H1 (cell line): ENCODE measurements at regions not wholly inside any gene's neighbourhood (a gene's known extent, or its start where the extent isn't known, plus 50 kb on each side); places are given as distances from the start of the nearest gene placed in this dataset.

ENCODE experiments used
- CTCF ChIA-PET: fragments of 300-600 bp; sonication (Branson Sonifier 250); formaldehyde crosslinking; loops from one replicate; lab custom pipeline; 2021; ENCODE audit not compliant: partially characterized antibody; lab: Charles Lee
- POLR2A ChIA-PET: fragments of 300-600 bp; sonication (Branson Sonifier 250); formaldehyde crosslinking; loops from one replicate; lab custom pipeline; 2021; ENCODE audit warnings: inconsistent platforms; ENCODE audit not compliant: partially characterized antibody; lab: Charles Lee
- DNase-seq, 2 experiments: peaks; one replicate each; pipeline versions ENCODE4 v3.0.0 to v3.0.0-alpha.2; 2010 to 2022; ENCODE audit warnings: low spot score in 2 of 2, low read depth in 1 of 2, mixed read lengths in 1 of 2
- FAIRE-seq: peaks from 2 replicates; lab custom pipeline; 2011; peaks lifted over from hg19 to GRCh38; lab: Jason Lieb, UNC
- H2AFZ ChIP-seq: 2 replicates; pipeline ENCODE4 v1.8.1; 2012; ENCODE audit warnings: low read length, inconsistent platforms
- H2AK5ac ChIP-seq: 2 replicates; pipeline ENCODE4 v1.6.1; 2013; ENCODE audit warnings: low read depth, low read length
- H2BK120ac ChIP-seq: replicated peaks from 2 replicates; pipeline ENCODE3; 2013; ENCODE audit warnings: low read depth, low read length, inconsistent platforms
- H2BK12ac ChIP-seq: 2 replicates; pipeline ENCODE4 v1.6.1; 2013; ENCODE audit warnings: low read depth, low read length
- H2BK15ac ChIP-seq: 2 replicates; pipeline ENCODE4 v1.6.1; 2013; ENCODE audit warnings: low read length
- H2BK20ac ChIP-seq: 2 replicates; pipeline ENCODE4 v1.6.1; 2013; ENCODE audit warnings: low read length
- H2BK5ac ChIP-seq: 2 replicates; pipeline ENCODE4 v1.6.1; 2013; ENCODE audit warnings: low read depth, low read length
- H3K14ac ChIP-seq: 2 replicates; pipeline ENCODE4 v1.6.1; 2013; ENCODE audit warnings: inconsistent platforms; ENCODE audit not compliant: insufficient read length
- H3K18ac ChIP-seq: 2 replicates; pipeline ENCODE4 v1.6.1; 2013; ENCODE audit warnings: low read length; ENCODE audit errors: extremely low read depth
- H3K23ac ChIP-seq: 2 replicates; pipeline ENCODE4 v1.6.1; 2013; ENCODE audit warnings: inconsistent platforms; ENCODE audit not compliant: insufficient read length
- H3K23me2 ChIP-seq: 2 replicates; pipeline ENCODE4 v1.6.1; 2013; ENCODE audit warnings: low read depth, low read length
- H3K27ac ChIP-seq: 2 replicates; pipeline ENCODE4 v1.6.1; 2011; ENCODE audit warnings: low read depth, low read length, inconsistent platforms
- H3K27me3 ChIP-seq, 4 experiments: replicated peaks in 1 of 4; 1 replicate in 1 of 4; 2 replicates in 3 of 4; pipeline versions ENCODE4 v1.6.1 to v1.8.1; 2011 to 2013; ENCODE audit warnings: low read length in 3 of 4, mild to moderate bottlenecking in 3 of 4, inconsistent platforms in 2 of 4, mixed read lengths in 2 of 4, moderate library complexity in 1 of 4; ENCODE audit not compliant: control insufficient read depth in 3 of 4, insufficient read depth in 3 of 4; ENCODE audit errors: extremely low read depth in 1 of 4
- H3K36me3 ChIP-seq, 4 experiments: 2 replicates each; pipeline versions ENCODE4 v1.6.1 to v1.8.1; 2011 to 2013; ENCODE audit warnings: mild to moderate bottlenecking in 4 of 4, low read length in 3 of 4, moderate library complexity in 2 of 4, control low read depth in 1 of 4, inconsistent platforms in 1 of 4; ENCODE audit not compliant: insufficient read depth in 4 of 4, control insufficient read depth in 2 of 4
- H3K4ac ChIP-seq: replicated peaks from 2 replicates; pipeline ENCODE3; 2013; ENCODE audit warnings: low read length, low read depth, mixed read lengths, inconsistent platforms; ENCODE audit not compliant: insufficient read length
- H3K4me1 ChIP-seq, 4 experiments: replicated peaks in 1 of 4; 1 replicate in 1 of 4; 2 replicates in 3 of 4; pipeline versions ENCODE4 v1.6.1 to v1.8.1; 2011 to 2013; ENCODE audit warnings: low read length in 3 of 4, inconsistent platforms in 2 of 4, mixed read lengths in 1 of 4; ENCODE audit not compliant: insufficient read depth in 4 of 4, control insufficient read depth in 3 of 4
- H3K4me2 ChIP-seq, 2 experiments: 2 replicates each; pipeline versions ENCODE4 v1.6.1 to v1.8.1; 2011 to 2013; ENCODE audit warnings: low read depth in 2 of 2, low read length in 2 of 2, control low read depth in 1 of 2, inconsistent platforms in 1 of 2, mild to moderate bottlenecking in 1 of 2; ENCODE audit not compliant: insufficient read depth in 1 of 2
- H3K4me3 ChIP-seq, 4 experiments: fragments of 200-600, 300-600 bp in 1 of 4; sonication (generic), shearing (Covaris generic), sonication (Bioruptor Twin) in 1 of 4; 2 replicates each; pipeline versions ENCODE4 v1.5.1 to v1.8.1; 2011 to 2016; ENCODE audit warnings: low read length in 4 of 4, low read depth in 3 of 4, control low read depth in 2 of 4, inconsistent platforms in 2 of 4, mild to moderate bottlenecking in 2 of 4, mixed read lengths in 1 of 4, moderate library complexity in 1 of 4; ENCODE audit not compliant: insufficient read depth in 2 of 4; ENCODE audit errors: extremely low read depth in 1 of 4
- H3K56ac ChIP-seq: replicated peaks from 2 replicates; pipeline ENCODE3; 2013; ENCODE audit warnings: low read depth, mild to moderate bottlenecking, mixed read lengths, low read length, inconsistent platforms; ENCODE audit not compliant: insufficient read length
- H3K79me1 ChIP-seq: 2 replicates; pipeline ENCODE4 v1.6.1; 2013; ENCODE audit warnings: low read depth, low read length, control low read depth
- H3K79me2 ChIP-seq, 2 experiments: 2 replicates each; pipeline versions ENCODE4 v1.6.1 to v1.8.1; 2012 to 2013; ENCODE audit warnings: low read length in 2 of 2, mild to moderate bottlenecking in 2 of 2, inconsistent platforms in 1 of 2; ENCODE audit not compliant: insufficient read depth in 2 of 2, control insufficient read depth in 1 of 2
- H3K9ac ChIP-seq, 4 experiments: replicated peaks in 1 of 4; 1 replicate in 1 of 4; 2 replicates in 3 of 4; pipeline versions ENCODE4 v1.6.1 to v1.8.1; 2011 to 2013; ENCODE audit warnings: low read depth in 3 of 4, low read length in 3 of 4, control low read depth in 2 of 4, mild to moderate bottlenecking in 2 of 4, moderate library complexity in 2 of 4, inconsistent platforms in 1 of 4; ENCODE audit errors: extremely low read depth in 1 of 4
- H3K9me3 ChIP-seq, 2 experiments: 2 replicates each; pipeline versions ENCODE4 v1.6.1 to v1.8.1; 2012 to 2013; ENCODE audit warnings: mild to moderate bottlenecking in 2 of 2, moderate library complexity in 2 of 2, control low read depth in 1 of 2, inconsistent platforms in 1 of 2, low read depth in 1 of 2, low read length in 1 of 2, mixed read lengths in 1 of 2; ENCODE audit not compliant: insufficient read depth in 2 of 2
- H4K20me1 ChIP-seq, 2 experiments: replicated peaks in 1 of 2; 2 replicates each; pipeline versions ENCODE3 to v1.8.1; 2011 to 2013; ENCODE audit warnings: inconsistent platforms in 2 of 2, low read length in 2 of 2, mild to moderate bottlenecking in 1 of 2; ENCODE audit not compliant: insufficient read depth in 2 of 2, control insufficient read depth in 1 of 2
- H4K5ac ChIP-seq: 2 replicates; pipeline ENCODE4 v1.6.1; 2013; ENCODE audit warnings: low read length, low read depth, mixed read lengths, inconsistent platforms; ENCODE audit not compliant: insufficient read length
- H4K8ac ChIP-seq: 2 replicates; pipeline ENCODE4 v1.8.0; 2013; ENCODE audit warnings: mild to moderate bottlenecking, moderate library complexity, low read length, inconsistent platforms; ENCODE audit not compliant: insufficient read depth; ENCODE audit errors: extremely low read depth
- H4K91ac ChIP-seq: replicated peaks from 2 replicates; pipeline ENCODE3; 2013; ENCODE audit warnings: low read length, mixed read lengths, inconsistent platforms; ENCODE audit not compliant: insufficient read length
- CBX8 ChIP-seq: fragments of 300-800, 300-1000 bp; sonication (generic); IDR thresholded peaks from 2 replicates; pipeline ENCODE4 v1.7.1; 2016; ENCODE audit warnings: low read depth, low read length, borderline replicate concordance
- WGBS, 2 experiments: shearing (Covaris generic) in 1 of 2; methylation state at CpG; one replicate each; pipeline versions ENCODE4 v1.1.6 to v1.1.7; 2013 to 2015; ENCODE audit warnings: low lambda C conversion rate in 2 of 2, mixed read lengths in 2 of 2, inconsistent platforms in 1 of 2, low coverage in 1 of 2, missing lambda C conversion rate in 1 of 2; ENCODE audit not compliant: insufficient replicate concordance in 2 of 2, insufficient coverage in 1 of 2, insufficient read length in 1 of 2; ENCODE audit errors: extremely low coverage in 1 of 2, missing lambda C conversion rate in 1 of 2; 5-methylcytosine and 5-hydroxymethylcytosine counted together

GRCh38 chr7:131974671-131975070, 418.2 kb upstream of the PODXL start:
- H2BK120ac ChIP-seq = no peak overlapping the region
- no peak overlapping the region for H3K4me2 ChIP-seq
- DNase-seq (no peak), FAIRE-seq (no peak)
- no peak overlapping the region for H3K4ac ChIP-seq
- no peaks in the 10 kb centered on the region for H3K27me3 ChIP-seq
- H3K27ac ChIP-seq = no peak overlapping the region
- no peak overlapping the region for H2BK15ac ChIP-seq
- H2BK20ac ChIP-seq = no peak overlapping the region
- no peak overlapping the region for H3K23ac ChIP-seq
- H3K56ac ChIP-seq = no peak overlapping the region
- H4K20me1 ChIP-seq = no peaks in the 10 kb centered on the region
- no peaks in the 10 kb centered on the region for H3K79me2 ChIP-seq
- H3K4me3 ChIP-seq = no peak overlapping the region
- H3K23me2 ChIP-seq = no peaks in the 10 kb centered on the region
- no peak overlapping the region for H3K18ac ChIP-seq
- no peak overlapping the region for H4K5ac ChIP-seq
- no peak overlapping the region for H4K91ac ChIP-seq
- no peak overlapping the region for H4K8ac ChIP-seq
- 78% methylated on average over 2 of the region's 2 CpGs; no CpG with 5 or more reads in 1 of the 2 experiments for WGBS, 2 experiments
- H3K4me1 ChIP-seq = peaks cover 2 to 7% (median 4%) of the 10 kb centered on the region in 4 experiments; a peak in 3 of 7 replicates
- H2BK12ac ChIP-seq = no peak overlapping the region
- H3K9ac ChIP-seq = no peak overlapping the region
- no peaks in the 10 kb centered on the region for H3K79me1 ChIP-seq
- POLR2A ChIA-PET = interaction anchor here (1.3 kb wide), 1 partner anchor 9 kb away, joined by 3 read pairs; no protein-coding TSS in a partner anchor
- no peak for TF ChIP-seq CBX8
- H3K36me3 ChIP-seq = no peaks in the 10 kb centered on the region
- H2BK5ac ChIP-seq = no peak overlapping the region
- no peak overlapping the region for H2AK5ac ChIP-seq
- H3K9me3 ChIP-seq = no peaks in the 10 kb centered on the region
- H3K14ac ChIP-seq = no peak overlapping the region
- CTCF ChIA-PET = no interaction called here
- H2AFZ ChIP-seq = no peak overlapping the region
